GM23338 (cell line): ENCODE measurements at regions not wholly inside any gene's neighbourhood (a gene's known extent, or its start where the extent isn't known, plus 50 kb on each side); places are given as distances from the start of the nearest gene placed in this dataset.

Experiments used
- EZH2 ChIP-seq: fragments of 200-600 bp; sonication (generic); IDR thresholded peaks from one replicate; pipeline ENCODE4 v1.8.0; 2017; ENCODE audit warnings: antibody characterized with exemption, mild to moderate bottlenecking, low read depth; ENCODE audit not compliant: unreplicated experiment
- TF ChIP-seq, protein P1 (sequence below), 2 experiments: fragments of 200-600 bp in 1 of 2; sonication (generic) in 1 of 2; conservative IDR thresholded peaks; 2 replicates each; pipeline versions ENCODE4 v1.5.1 to v1.6.1; 2016 to 2017; ENCODE audit warnings: antibody characterized with exemption in 2 of 2, low read depth in 2 of 2, mild to moderate bottlenecking in 2 of 2, moderate library complexity in 1 of 2

DNA sequence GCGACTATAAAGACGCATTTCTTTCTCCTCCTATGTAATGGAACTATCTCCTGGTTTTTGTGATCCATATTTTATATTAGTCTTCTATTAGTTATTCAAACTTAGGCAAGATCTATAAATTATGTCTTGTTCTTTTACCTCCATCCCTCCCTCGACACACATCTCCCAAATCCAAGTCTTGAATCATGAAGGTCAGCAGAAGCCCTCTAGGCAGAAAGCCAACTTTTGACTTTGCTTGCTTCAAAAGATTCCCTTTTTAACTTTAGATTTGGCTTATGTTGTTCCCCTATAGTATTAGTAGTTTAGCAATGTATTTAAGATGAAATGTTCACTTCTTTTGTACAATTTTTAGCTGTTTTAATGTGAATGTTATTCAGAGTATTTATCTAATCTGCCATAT, 689.8 kb downstream of the SLC6A15 start:
- TF ChIP-seq EZH2, result no peak
- TF ChIP-seq, protein P1, sequence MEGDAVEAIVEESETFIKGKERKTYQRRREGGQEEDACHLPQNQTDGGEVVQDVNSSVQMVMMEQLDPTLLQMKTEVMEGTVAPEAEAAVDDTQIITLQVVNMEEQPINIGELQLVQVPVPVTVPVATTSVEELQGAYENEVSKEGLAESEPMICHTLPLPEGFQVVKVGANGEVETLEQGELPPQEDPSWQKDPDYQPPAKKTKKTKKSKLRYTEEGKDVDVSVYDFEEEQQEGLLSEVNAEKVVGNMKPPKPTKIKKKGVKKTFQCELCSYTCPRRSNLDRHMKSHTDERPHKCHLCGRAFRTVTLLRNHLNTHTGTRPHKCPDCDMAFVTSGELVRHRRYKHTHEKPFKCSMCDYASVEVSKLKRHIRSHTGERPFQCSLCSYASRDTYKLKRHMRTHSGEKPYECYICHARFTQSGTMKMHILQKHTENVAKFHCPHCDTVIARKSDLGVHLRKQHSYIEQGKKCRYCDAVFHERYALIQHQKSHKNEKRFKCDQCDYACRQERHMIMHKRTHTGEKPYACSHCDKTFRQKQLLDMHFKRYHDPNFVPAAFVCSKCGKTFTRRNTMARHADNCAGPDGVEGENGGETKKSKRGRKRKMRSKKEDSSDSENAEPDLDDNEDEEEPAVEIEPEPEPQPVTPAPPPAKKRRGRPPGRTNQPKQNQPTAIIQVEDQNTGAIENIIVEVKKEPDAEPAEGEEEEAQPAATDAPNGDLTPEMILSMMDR (conservative IDR thresholded peaks at IDR 0.05; ENCODE audit: low read depth in 2 of 2), result no peak
